ENCODE measurements at regions not wholly inside any gene's neighbourhood (a gene's known extent, or its start where the extent isn't known, plus 50 kb on each side); places are given as distances from the start of the nearest gene placed in this dataset.

- no peak overlapping the region for H3K27ac Mint-ChIP-seq
- peaks cover 3% of the 10 kb centered on the region for H3K27me3 Mint-ChIP-seq (ENCODE audit: low read depth, poor library complexity)
- no peak for TF ChIP-seq CTCF (IDR thresholded peaks at IDR 0.05)
- H3K4me1 Mint-ChIP-seq = no peaks in the 10 kb centered on the region
- H3K4me3 Mint-ChIP-seq = no peak overlapping the region
- no peak for DNase-seq
- no peaks in the 10 kb centered on the region for H3K36me3 Mint-ChIP-seq (ENCODE audit: low read depth)
- peaks cover 7% of the 10 kb centered on the region for H3K9me3 Mint-ChIP-seq
These were observed 173.1 kb upstream of the NYAP2 start for GRCh38 chr2:225226441-225226840.

- DNase-seq = no peak
- peaks cover 3% of the 10 kb centered on the region for H3K27me3 Mint-ChIP-seq (ENCODE audit: low read depth, poor library complexity)
- H3K36me3 Mint-ChIP-seq (ENCODE audit: low read depth) = no peaks in the 10 kb centered on the region
- no peaks in the 10 kb centered on the region for H3K9me3 Mint-ChIP-seq
- no peak overlapping the region for H3K27ac Mint-ChIP-seq
- H3K4me1 Mint-ChIP-seq = no peaks in the 10 kb centered on the region
- H3K4me3 Mint-ChIP-seq = no peak overlapping the region
- TF ChIP-seq CTCF (IDR thresholded peaks at IDR 0.05) = no peak
These were observed 176.2 kb upstream of the NYAP2 start for GRCh38 chr2:225223301-225223700.

- no peak overlapping the region for H3K4me3 Mint-ChIP-seq
- no peaks in the 10 kb centered on the region for H3K9me3 Mint-ChIP-seq
- H3K27ac Mint-ChIP-seq = no peak overlapping the region
- no peaks in the 10 kb centered on the region for H3K36me3 Mint-ChIP-seq (ENCODE audit: low read depth)
- H3K27me3 Mint-ChIP-seq (ENCODE audit: low read depth, poor library complexity) = no peaks in the 10 kb centered on the region
- no peaks in the 10 kb centered on the region for H3K4me1 Mint-ChIP-seq
- no peak for DNase-seq
- no peak for TF ChIP-seq CTCF (IDR thresholded peaks at IDR 0.05)
These were observed 165.2 kb upstream of the DOCK10 start for GRCh38 chr2:225207471-225207870.

DNA sequence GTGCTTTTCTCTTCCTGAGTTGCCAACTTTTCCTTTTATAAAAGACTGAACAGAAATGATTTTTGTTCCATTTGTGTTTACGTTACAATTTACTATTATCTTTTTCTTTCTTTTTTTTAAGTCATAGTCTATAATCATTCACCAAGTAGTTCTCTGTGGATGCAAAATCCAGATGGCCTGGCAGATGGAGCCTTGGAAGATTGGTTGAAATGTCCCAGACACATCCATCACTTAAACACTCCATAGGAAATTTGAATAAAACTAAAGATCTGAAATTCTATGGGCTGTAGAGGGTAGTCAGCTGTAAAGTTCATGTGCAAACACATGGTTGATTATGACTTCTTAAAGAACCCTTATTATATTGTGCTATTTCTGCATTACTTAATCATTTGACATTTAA is 164.8 kb upstream of the DOCK10 start:
- Mint-ChIP-seq H3K27me3 (ENCODE audit: low read depth, poor library complexity) (no peaks in the 10 kb centered on the region), H3K27ac (no peak overlapping the region), H3K36me3 (ENCODE audit: low read depth) (no peaks in the 10 kb centered on the region), H3K4me1 (no peaks in the 10 kb centered on the region), H3K4me3 (no peak overlapping the region), H3K9me3 (no peaks in the 10 kb centered on the region)
- no peak for TF ChIP-seq CTCF (IDR thresholded peaks at IDR 0.05)
- no peak for DNase-seq

GRCh38 chr2:225196579-225196978 is 154.3 kb upstream of the DOCK10 start:
- no peak for TF ChIP-seq CTCF (IDR thresholded peaks at IDR 0.05)
- H3K36me3 Mint-ChIP-seq (ENCODE audit: low read depth) = no peaks in the 10 kb centered on the region
- H3K4me3 Mint-ChIP-seq = no peak overlapping the region
- no peaks in the 10 kb centered on the region for H3K4me1 Mint-ChIP-seq
- no peaks in the 10 kb centered on the region for H3K9me3 Mint-ChIP-seq
- no peak overlapping the region for H3K27ac Mint-ChIP-seq
- no peak for DNase-seq
- H3K27me3 Mint-ChIP-seq (ENCODE audit: low read depth, poor library complexity) = no peaks in the 10 kb centered on the region

GRCh38 chr2:225192869-225193268 is 150.6 kb upstream of the DOCK10 start:
- no peak for TF ChIP-seq CTCF (IDR thresholded peaks at IDR 0.05)
- Mint-ChIP-seq H3K36me3 (ENCODE audit: low read depth) (no peaks in the 10 kb centered on the region), H3K9me3 (no peaks in the 10 kb centered on the region), H3K4me3 (no peak overlapping the region), H3K27ac (no peak overlapping the region), H3K27me3 (ENCODE audit: low read depth, poor library complexity) (no peaks in the 10 kb centered on the region), H3K4me1 (no peaks in the 10 kb centered on the region)
- no peak for DNase-seq
